ENCODE measurements at regions not wholly inside any gene's neighbourhood (a gene's known extent, or its start where the extent isn't known, plus 50 kb on each side); places are given as distances from the start of the nearest gene placed in this dataset.
"Not testable (repeated sequence)": the region's sequence is repeated elsewhere in the genome, so short reads cannot be mapped to it uniquely, and the experiment has no call there.

GRCh38 chr13:79621449-79621848 is 140.5 kb downstream of the NDFIP2 start:
- H3K9ac ChIP-seq = peak overlapping the region; percentile 64
- H3K27ac ChIP-seq = peak overlapping the region; percentile 98
- no peak for TF ChIP-seq CTCF (conservative IDR thresholded peaks at IDR 0.05; ENCODE audit: low read depth, low read length)
- peak overlapping the region; percentile 62 for H3K4me2 ChIP-seq
- H3K36me3 ChIP-seq (ENCODE audit: insufficient read depth) = no peaks in the 10 kb centered on the region
- H3K79me2 ChIP-seq (ENCODE audit: insufficient read depth, low read depth) = no peaks in the 10 kb centered on the region
- no peak overlapping the region for H2AFZ ChIP-seq (ENCODE audit: low read depth)
- no peaks in the 10 kb centered on the region for H3K27me3 ChIP-seq (ENCODE audit: insufficient read depth, low read depth)
- no peak overlapping the region for H3K4me3 ChIP-seq (IDR thresholded peaks at IDR 0.05; ENCODE audit: insufficient read depth, low read depth, low read length)
- H3K4me1 ChIP-seq (ENCODE audit: low read depth, poor library complexity, severe bottlenecking) = peaks cover 40% of the 10 kb centered on the region
- no peaks in the 10 kb centered on the region for H4K20me1 ChIP-seq (ENCODE audit: insufficient read depth)

GRCh38 chr13:79614250-79614918 is 133.4 kb downstream of the NDFIP2 start:
- Histone ChIP-seq H3K4me3 (IDR thresholded peaks at IDR 0.05; ENCODE audit: insufficient read depth, low read depth, low read length) (no peak overlapping the region), H3K27me3 (ENCODE audit: insufficient read depth, low read depth) (no peaks in the 10 kb centered on the region), H3K36me3 (ENCODE audit: insufficient read depth) (no peaks in the 10 kb centered on the region), H3K4me2 (no peak overlapping the region), H4K20me1 (ENCODE audit: insufficient read depth) (no peaks in the 10 kb centered on the region), H3K27ac (no peak overlapping the region), H3K4me1 (ENCODE audit: low read depth, poor library complexity, severe bottlenecking) (no peaks in the 10 kb centered on the region), H3K79me2 (ENCODE audit: insufficient read depth, low read depth) (no peaks in the 10 kb centered on the region), H3K9ac (no peak overlapping the region), H2AFZ (ENCODE audit: low read depth) (no peak overlapping the region)
- TF ChIP-seq CTCF (conservative IDR thresholded peaks at IDR 0.05; ENCODE audit: low read depth, low read length) = no peak

GRCh38 chr13:79612604-79613003 is 131.6 kb downstream of the NDFIP2 start:
- Histone ChIP-seq H3K4me3 (IDR thresholded peaks at IDR 0.05; ENCODE audit: insufficient read depth, low read depth, low read length) (no peak overlapping the region), H3K27me3 (ENCODE audit: insufficient read depth, low read depth) (no peaks in the 10 kb centered on the region), H3K4me1 (ENCODE audit: low read depth, poor library complexity, severe bottlenecking) (no peaks in the 10 kb centered on the region), H3K9ac (no peak overlapping the region), H4K20me1 (ENCODE audit: insufficient read depth) (no peaks in the 10 kb centered on the region), H3K4me2 (no peak overlapping the region), H3K27ac (no peak overlapping the region), H3K36me3 (ENCODE audit: insufficient read depth) (no peaks in the 10 kb centered on the region), H2AFZ (ENCODE audit: low read depth) (no peak overlapping the region), H3K79me2 (ENCODE audit: insufficient read depth, low read depth) (no peaks in the 10 kb centered on the region)
- TF ChIP-seq CTCF (conservative IDR thresholded peaks at IDR 0.05; ENCODE audit: low read depth, low read length) = no peak

- H2AFZ ChIP-seq (ENCODE audit: low read depth); H3K79me2 ChIP-seq (ENCODE audit: insufficient read depth, low read depth); H3K27me3 ChIP-seq (ENCODE audit: insufficient read depth, low read depth); H3K27ac ChIP-seq; H3K4me2 ChIP-seq; H3K4me3 ChIP-seq (IDR thresholded peaks at IDR 0.05; ENCODE audit: insufficient read depth, low read depth, low read length); H3K4me1 ChIP-seq (ENCODE audit: low read depth, poor library complexity, severe bottlenecking); H3K36me3 ChIP-seq (ENCODE audit: insufficient read depth); H3K9ac ChIP-seq; H4K20me1 ChIP-seq (ENCODE audit: insufficient read depth): not testable (repeated sequence)
Measured at GRCh38 chr13:79607895-79608294, 126.9 kb downstream of the NDFIP2 start.
